ENCODE measurements at regions not wholly inside any gene's neighbourhood (a gene's known extent, or its start where the extent isn't known, plus 50 kb on each side); places are given as distances from the start of the nearest gene placed in this dataset.

DNA sequence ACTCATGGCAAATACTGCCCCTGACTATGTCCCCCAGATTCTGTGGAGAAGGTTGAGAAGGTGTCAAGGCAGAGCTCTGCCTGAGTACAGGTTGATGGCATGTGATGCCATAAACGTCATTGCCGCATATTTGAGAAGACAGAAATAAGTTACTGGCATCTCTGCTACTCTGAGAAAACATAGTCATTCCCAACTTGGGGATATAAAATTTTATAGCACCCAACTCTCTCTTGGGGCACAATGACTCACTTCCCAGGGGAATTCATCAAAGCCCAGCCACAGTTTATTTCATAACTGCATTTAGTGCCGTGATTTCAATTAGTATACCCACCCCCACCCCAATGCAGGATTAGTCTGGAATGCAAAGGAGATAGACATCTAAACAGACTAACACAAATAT, 101.9 kb upstream of the TNR start:
- POLR2A ChIA-PET = no interaction called here
- no peak overlapping the region for H3K27ac ChIP-seq (ENCODE audit: low read depth in 1 of 2, low read length in 2 of 2)
- Mint-ChIP-seq H3K27me3 (peaks cover 31% of the 10 kb centered on the region), H3K36me3 (ENCODE audit: low read depth) (no peaks in the 10 kb centered on the region), H3K4me3 (no peak overlapping the region), H3K9me3 (peaks cover 5% of the 10 kb centered on the region), H3K27ac (no peak overlapping the region), H3K4me1 (ENCODE audit: low read depth) (no peaks in the 10 kb centered on the region)
- peaks cover 8 to 16% of the 10 kb centered on the region in 2 experiments for H3K27me3 ChIP-seq (ENCODE audit: control insufficient read depth in 1 of 2, insufficient read depth in 2 of 2, low read length in 2 of 2)
- no peaks in the 10 kb centered on the region for H3K36me3 ChIP-seq (ENCODE audit: insufficient read depth, low read length)
- no peak for ATAC-seq (ENCODE audit: poor library complexity)
- TF ChIP-seq, protein P1, sequence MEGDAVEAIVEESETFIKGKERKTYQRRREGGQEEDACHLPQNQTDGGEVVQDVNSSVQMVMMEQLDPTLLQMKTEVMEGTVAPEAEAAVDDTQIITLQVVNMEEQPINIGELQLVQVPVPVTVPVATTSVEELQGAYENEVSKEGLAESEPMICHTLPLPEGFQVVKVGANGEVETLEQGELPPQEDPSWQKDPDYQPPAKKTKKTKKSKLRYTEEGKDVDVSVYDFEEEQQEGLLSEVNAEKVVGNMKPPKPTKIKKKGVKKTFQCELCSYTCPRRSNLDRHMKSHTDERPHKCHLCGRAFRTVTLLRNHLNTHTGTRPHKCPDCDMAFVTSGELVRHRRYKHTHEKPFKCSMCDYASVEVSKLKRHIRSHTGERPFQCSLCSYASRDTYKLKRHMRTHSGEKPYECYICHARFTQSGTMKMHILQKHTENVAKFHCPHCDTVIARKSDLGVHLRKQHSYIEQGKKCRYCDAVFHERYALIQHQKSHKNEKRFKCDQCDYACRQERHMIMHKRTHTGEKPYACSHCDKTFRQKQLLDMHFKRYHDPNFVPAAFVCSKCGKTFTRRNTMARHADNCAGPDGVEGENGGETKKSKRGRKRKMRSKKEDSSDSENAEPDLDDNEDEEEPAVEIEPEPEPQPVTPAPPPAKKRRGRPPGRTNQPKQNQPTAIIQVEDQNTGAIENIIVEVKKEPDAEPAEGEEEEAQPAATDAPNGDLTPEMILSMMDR (IDR thresholded peaks at IDR 0.05) = no peak
- no peaks in the 10 kb centered on the region for H3K4me1 ChIP-seq (ENCODE audit: insufficient read depth, low read length)
- H3K9me3 ChIP-seq (ENCODE audit: control insufficient read depth in 1 of 2, insufficient read depth in 1 of 2, low read length in 2 of 2) = peaks cover 0 to 4% of the 10 kb centered on the region in 2 experiments
- intact Hi-C loops (cut with DNase I, micrococcal nuclease) = no loop called here
- DNase-seq = no peak
- H3K4me3 ChIP-seq (ENCODE audit: low read length) = no peak overlapping the region
- CTCF ChIA-PET = no interaction called here

DNA sequence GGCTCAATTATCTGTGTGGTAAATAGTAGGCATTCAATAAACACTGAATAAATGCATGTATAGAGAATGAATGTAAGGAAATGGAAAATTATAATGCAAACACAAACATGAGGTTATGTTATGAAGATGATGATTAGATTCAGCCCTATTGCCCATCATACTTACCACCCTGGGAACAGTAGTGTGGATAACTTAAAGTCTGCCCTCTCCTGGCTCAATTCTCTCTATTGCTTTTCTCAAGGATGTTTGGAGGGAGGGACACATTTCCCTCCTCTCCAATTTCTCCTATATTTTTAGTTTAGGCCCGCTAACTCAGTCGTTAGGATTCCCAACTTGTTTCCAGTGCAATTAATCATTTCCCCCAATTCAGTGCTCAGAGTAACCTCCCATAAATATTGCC, 101.5 kb upstream of the TNR start:
- DNase-seq (no peak), ATAC-seq (ENCODE audit: poor library complexity) (no peak)
- Mint-ChIP-seq H3K27me3 (peaks cover 31% of the 10 kb centered on the region), H3K36me3 (ENCODE audit: low read depth) (no peaks in the 10 kb centered on the region), H3K4me1 (ENCODE audit: low read depth) (no peaks in the 10 kb centered on the region), H3K4me3 (no peak overlapping the region), H3K27ac (no peak overlapping the region), H3K9me3 (peaks cover 5% of the 10 kb centered on the region)
- H3K27ac ChIP-seq (ENCODE audit: low read depth in 1 of 2, low read length in 2 of 2) = no peak overlapping the region
- H3K4me1 ChIP-seq (ENCODE audit: insufficient read depth, low read length) = no peaks in the 10 kb centered on the region
- ChIA-PET POLR2A (no interaction called here), CTCF (no interaction called here)
- no peaks in the 10 kb centered on the region for H3K36me3 ChIP-seq (ENCODE audit: insufficient read depth, low read length)
- peaks cover 0 to 4% of the 10 kb centered on the region in 2 experiments for H3K9me3 ChIP-seq (ENCODE audit: control insufficient read depth in 1 of 2, insufficient read depth in 1 of 2, low read length in 2 of 2)
- no peak overlapping the region for H3K4me3 ChIP-seq (ENCODE audit: low read length)
- H3K27me3 ChIP-seq (ENCODE audit: control insufficient read depth in 1 of 2, insufficient read depth in 2 of 2, low read length in 2 of 2) = peaks cover 8 to 18% of the 10 kb centered on the region in 2 experiments
- intact Hi-C loops (cut with DNase I, micrococcal nuclease) = no loop called here
- TF ChIP-seq, protein P1 (IDR thresholded peaks at IDR 0.05) = no peak

DNA sequence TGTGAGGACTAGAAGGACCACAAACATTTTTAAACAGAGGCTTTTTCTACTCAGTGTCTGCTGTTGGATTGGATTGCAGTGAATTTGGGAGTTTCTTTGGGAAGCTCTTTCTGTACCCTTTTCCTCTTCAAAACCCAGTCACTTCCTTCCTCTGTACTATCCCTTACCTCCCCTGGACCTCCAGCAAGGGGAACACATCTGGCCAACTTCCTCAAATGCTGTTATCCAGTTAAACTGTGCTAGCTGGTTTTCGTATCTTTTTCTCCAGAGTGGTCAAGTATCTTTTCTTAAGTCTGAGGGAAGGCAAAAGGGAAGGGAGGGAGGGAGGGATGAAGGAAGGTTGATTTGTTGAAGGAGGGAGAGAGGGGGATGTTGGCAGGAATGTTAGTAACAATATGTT, 99.2 kb upstream of the TNR start:
- peaks cover 29% of the 10 kb centered on the region for H3K27me3 Mint-ChIP-seq
- peaks cover 5% of the 10 kb centered on the region for H3K9me3 Mint-ChIP-seq
- no peaks in the 10 kb centered on the region for H3K4me1 ChIP-seq (ENCODE audit: insufficient read depth, low read length)
- H3K27me3 ChIP-seq (ENCODE audit: control insufficient read depth in 1 of 2, insufficient read depth in 2 of 2, low read length in 2 of 2) = peaks cover 5 to 18% of the 10 kb centered on the region in 2 experiments
- no peaks in the 10 kb centered on the region for H3K36me3 ChIP-seq (ENCODE audit: insufficient read depth, low read length)
- H3K36me3 Mint-ChIP-seq (ENCODE audit: low read depth) = no peaks in the 10 kb centered on the region
- H3K27ac ChIP-seq (ENCODE audit: low read depth in 1 of 2, low read length in 2 of 2) = no peak overlapping the region
- no peaks in the 10 kb centered on the region for H3K4me1 Mint-ChIP-seq (ENCODE audit: low read depth)
- CTCF ChIA-PET = no interaction called here
- no peak overlapping the region for H3K4me3 ChIP-seq (ENCODE audit: low read length)
- intact Hi-C loops (cut with DNase I, micrococcal nuclease) = no loop called here
- TF ChIP-seq, protein P1 (IDR thresholded peaks at IDR 0.05) = no peak
- POLR2A ChIA-PET = no interaction called here
- no peak overlapping the region for H3K27ac Mint-ChIP-seq
- no peak for DNase-seq
- peaks cover 0 to 4% of the 10 kb centered on the region in 2 experiments for H3K9me3 ChIP-seq (ENCODE audit: control insufficient read depth in 1 of 2, insufficient read depth in 1 of 2, low read length in 2 of 2)
- H3K4me3 Mint-ChIP-seq = no peak overlapping the region
- ATAC-seq (ENCODE audit: poor library complexity) = no peak
